ENCODE measurements at regions not wholly inside any gene's neighbourhood (a gene's known extent, or its start where the extent isn't known, plus 50 kb on each side); places are given as distances from the start of the nearest gene placed in this dataset.

DNA sequence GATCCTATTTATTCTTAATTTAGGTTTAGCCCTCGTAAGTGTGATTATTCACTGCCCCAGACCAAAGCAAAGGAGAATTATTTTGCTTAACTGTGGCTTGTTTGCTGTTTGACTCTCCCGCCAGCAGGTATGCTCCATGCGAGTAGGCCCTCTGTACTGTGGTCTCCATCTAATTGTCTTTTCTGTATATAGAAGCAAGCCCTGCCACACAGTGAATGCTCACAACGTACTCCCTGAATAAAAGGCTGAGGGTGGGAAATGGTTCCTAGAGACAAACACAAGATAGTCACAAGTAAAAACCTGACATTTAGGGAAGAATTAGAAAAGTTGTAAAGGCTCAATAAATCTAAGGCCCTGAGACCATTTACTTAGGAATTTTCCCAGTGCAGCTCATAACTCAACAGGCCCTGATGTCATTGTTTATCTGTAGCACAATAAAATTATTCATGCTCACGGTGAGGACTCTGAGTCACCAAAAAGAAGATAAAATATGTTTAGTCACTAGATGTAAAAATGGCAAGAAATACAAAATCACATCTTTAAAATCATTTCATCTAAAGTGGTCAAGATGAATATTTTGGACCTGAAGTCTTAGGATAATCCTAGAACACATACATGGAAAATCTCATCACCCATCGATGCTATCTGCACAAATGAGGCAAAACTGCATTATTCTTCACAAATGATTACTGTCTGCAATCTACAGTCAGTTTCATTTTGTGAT lies 473.2 kb downstream of the ENC1 start (continued):
- TF ChIP-seq KLF7 (tag by site-specific recombination; IDR thresholded peaks at IDR 0.05; ENCODE audit: borderline replicate concordance) (no peak), ZNF654 (tag by site-specific recombination; IDR thresholded peaks at IDR 0.05; ENCODE audit: low read depth) (no peak; the same call in 1 of the 2 replicates), ZNF48 (tag by site-specific recombination; IDR thresholded peaks at IDR 0.05) (no peak), HOXA7 (CRISPR knock-in tag; IDR thresholded peaks at IDR 0.05; ENCODE audit: borderline replicate concordance) (no peak), ZNF423 (tag by site-specific recombination; IDR thresholded peaks at IDR 0.05) (no peak), ZNF530 (tag by site-specific recombination; IDR thresholded peaks at IDR 0.05; ENCODE audit: low read depth) (no peak), KLF10 (tag by site-specific recombination; IDR thresholded peaks at IDR 0.05) (peak; percentile 52; the same call in 1 of the 2 replicates), ZNF202 (tag by site-specific recombination; IDR thresholded peaks at IDR 0.05; ENCODE audit: borderline replicate concordance) (no peak), ZNF549 (tag by site-specific recombination; IDR thresholded peaks at IDR 0.05) (no peak), ZNF558 (tag by site-specific recombination; IDR thresholded peaks at IDR 0.05) (peak; percentile 45; the same call in 1 of the 2 replicates), ZNF426 (tag by site-specific recombination; IDR thresholded peaks at IDR 0.05) (no peak), ZNF19 (tag by site-specific recombination; IDR thresholded peaks at IDR 0.05; ENCODE audit: low read depth) (no peak), ZNF660 (tag by site-specific recombination; IDR thresholded peaks at IDR 0.05) (0 out of 2 replicates have a peak, but pooled peaks have one; percentile 34), ZNF529 (tag by site-specific recombination; IDR thresholded peaks at IDR 0.05; ENCODE audit: insufficient replicate concordance) (no peak)
- TF ChIP-seq, protein P1, sequence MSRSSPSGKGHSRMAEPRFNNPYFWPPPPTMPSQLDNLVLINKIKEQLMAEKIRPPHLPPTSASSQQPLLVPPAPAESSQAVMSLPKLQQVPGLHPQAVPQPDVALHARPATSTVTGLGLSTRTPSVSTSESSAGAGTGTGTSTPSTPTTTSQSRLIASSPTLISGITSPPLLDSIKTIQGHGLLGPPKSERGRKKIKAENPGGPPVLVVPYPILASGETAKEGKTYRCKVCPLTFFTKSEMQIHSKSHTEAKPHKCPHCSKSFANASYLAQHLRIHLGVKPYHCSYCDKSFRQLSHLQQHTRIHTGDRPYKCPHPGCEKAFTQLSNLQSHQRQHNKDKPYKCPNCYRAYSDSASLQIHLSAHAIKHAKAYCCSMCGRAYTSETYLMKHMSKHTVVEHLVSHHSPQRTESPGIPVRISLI (tag by site-specific recombination; IDR thresholded peaks at IDR 0.05): no peak
- TF ChIP-seq, protein P2, sequence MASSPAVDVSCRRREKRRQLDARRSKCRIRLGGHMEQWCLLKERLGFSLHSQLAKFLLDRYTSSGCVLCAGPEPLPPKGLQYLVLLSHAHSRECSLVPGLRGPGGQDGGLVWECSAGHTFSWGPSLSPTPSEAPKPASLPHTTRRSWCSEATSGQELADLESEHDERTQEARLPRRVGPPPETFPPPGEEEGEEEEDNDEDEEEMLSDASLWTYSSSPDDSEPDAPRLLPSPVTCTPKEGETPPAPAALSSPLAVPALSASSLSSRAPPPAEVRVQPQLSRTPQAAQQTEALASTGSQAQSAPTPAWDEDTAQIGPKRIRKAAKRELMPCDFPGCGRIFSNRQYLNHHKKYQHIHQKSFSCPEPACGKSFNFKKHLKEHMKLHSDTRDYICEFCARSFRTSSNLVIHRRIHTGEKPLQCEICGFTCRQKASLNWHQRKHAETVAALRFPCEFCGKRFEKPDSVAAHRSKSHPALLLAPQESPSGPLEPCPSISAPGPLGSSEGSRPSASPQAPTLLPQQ (tag by site-specific recombination; IDR thresholded peaks at IDR 0.05): 0 out of 2 replicates have a peak, but pooled peaks have one; percentile 32
- TF ChIP-seq, protein P3, sequence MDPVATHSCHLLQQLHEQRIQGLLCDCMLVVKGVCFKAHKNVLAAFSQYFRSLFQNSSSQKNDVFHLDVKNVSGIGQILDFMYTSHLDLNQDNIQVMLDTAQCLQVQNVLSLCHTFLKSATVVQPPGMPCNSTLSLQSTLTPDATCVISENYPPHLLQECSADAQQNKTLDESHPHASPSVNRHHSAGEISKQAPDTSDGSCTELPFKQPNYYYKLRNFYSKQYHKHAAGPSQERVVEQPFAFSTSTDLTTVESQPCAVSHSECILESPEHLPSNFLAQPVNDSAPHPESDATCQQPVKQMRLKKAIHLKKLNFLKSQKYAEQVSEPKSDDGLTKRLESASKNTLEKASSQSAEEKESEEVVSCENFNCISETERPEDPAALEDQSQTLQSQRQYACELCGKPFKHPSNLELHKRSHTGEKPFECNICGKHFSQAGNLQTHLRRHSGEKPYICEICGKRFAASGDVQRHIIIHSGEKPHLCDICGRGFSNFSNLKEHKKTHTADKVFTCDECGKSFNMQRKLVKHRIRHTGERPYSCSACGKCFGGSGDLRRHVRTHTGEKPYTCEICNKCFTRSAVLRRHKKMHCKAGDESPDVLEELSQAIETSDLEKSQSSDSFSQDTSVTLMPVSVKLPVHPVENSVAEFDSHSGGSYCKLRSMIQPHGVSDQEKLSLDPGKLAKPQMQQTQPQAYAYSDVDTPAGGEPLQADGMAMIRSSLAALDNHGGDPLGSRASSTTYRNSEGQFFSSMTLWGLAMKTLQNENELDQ (tag by site-specific recombination; IDR thresholded peaks at IDR 0.05; ENCODE audit: low read depth): no peak
- TF ChIP-seq, protein P4, sequence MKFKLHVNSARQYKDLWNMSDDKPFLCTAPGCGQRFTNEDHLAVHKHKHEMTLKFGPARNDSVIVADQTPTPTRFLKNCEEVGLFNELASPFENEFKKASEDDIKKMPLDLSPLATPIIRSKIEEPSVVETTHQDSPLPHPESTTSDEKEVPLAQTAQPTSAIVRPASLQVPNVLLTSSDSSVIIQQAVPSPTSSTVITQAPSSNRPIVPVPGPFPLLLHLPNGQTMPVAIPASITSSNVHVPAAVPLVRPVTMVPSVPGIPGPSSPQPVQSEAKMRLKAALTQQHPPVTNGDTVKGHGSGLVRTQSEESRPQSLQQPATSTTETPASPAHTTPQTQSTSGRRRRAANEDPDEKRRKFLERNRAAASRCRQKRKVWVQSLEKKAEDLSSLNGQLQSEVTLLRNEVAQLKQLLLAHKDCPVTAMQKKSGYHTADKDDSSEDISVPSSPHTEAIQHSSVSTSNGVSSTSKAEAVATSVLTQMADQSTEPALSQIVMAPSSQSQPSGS (tag by site-specific recombination; IDR thresholded peaks at IDR 0.05; ENCODE audit: low read depth): peak; percentile 74; the same call in 1 of the 2 replicates
- TF ChIP-seq, protein P5, sequence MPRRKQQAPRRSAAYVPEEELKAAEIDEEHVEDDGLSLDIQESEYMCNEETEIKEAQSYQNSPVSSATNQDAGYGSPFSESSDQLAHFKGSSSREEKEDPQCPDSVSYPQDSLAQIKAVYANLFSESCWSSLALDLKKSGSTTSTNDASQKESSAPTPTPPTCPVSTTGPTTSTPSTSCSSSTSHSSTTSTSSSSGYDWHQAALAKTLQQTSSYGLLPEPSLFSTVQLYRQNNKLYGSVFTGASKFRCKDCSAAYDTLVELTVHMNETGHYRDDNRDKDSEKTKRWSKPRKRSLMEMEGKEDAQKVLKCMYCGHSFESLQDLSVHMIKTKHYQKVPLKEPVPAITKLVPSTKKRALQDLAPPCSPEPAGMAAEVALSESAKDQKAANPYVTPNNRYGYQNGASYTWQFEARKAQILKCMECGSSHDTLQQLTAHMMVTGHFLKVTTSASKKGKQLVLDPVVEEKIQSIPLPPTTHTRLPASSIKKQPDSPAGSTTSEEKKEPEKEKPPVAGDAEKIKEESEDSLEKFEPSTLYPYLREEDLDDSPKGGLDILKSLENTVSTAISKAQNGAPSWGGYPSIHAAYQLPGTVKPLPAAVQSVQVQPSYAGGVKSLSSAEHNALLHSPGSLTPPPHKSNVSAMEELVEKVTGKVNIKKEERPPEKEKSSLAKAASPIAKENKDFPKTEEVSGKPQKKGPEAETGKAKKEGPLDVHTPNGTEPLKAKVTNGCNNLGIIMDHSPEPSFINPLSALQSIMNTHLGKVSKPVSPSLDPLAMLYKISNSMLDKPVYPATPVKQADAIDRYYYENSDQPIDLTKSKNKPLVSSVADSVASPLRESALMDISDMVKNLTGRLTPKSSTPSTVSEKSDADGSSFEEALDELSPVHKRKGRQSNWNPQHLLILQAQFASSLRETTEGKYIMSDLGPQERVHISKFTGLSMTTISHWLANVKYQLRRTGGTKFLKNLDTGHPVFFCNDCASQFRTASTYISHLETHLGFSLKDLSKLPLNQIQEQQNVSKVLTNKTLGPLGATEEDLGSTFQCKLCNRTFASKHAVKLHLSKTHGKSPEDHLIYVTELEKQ (tag by site-specific recombination; IDR thresholded peaks at IDR 0.05; ENCODE audit: borderline replicate concordance): peak; percentile 78
- TF ChIP-seq, protein P6, sequence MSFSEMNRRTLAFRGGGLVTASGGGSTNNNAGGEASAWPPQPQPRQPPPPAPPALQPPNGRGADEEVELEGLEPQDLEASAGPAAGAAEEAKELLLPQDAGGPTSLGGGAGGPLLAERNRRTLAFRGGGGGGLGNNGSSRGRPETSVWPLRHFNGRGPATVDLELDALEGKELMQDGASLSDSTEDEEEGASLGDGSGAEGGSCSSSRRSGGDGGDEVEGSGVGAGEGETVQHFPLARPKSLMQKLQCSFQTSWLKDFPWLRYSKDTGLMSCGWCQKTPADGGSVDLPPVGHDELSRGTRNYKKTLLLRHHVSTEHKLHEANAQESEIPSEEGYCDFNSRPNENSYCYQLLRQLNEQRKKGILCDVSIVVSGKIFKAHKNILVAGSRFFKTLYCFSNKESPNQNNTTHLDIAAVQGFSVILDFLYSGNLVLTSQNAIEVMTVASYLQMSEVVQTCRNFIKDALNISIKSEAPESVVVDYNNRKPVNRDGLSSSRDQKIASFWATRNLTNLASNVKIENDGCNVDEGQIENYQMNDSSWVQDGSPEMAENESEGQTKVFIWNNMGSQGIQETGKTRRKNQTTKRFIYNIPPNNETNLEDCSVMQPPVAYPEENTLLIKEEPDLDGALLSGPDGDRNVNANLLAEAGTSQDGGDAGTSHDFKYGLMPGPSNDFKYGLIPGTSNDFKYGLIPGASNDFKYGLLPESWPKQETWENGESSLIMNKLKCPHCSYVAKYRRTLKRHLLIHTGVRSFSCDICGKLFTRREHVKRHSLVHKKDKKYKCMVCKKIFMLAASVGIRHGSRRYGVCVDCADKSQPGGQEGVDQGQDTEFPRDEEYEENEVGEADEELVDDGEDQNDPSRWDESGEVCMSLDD (tag by site-specific recombination; IDR thresholded peaks at IDR 0.05): no peak

Data from HEK293 (cell line).